GM18508 (cell line): ENCODE measurements at regions not wholly inside any gene's neighbourhood (a gene's known extent, or its start where the extent isn't known, plus 50 kb on each side); places are given as distances from the start of the nearest gene placed in this dataset.
"Not testable (repeated sequence)": the region's sequence is repeated elsewhere in the genome, so short reads cannot be mapped to it uniquely, and the experiment has no call there.

ENCODE experiments used
- ATAC-seq: cut with Tn5 transposase; IDR thresholded peaks from one replicate; pipeline ENCODE4 v1.9.1; 2021; ENCODE audit warnings: moderate number of reproducible peaks; ENCODE audit not compliant: insufficient read depth, unreplicated experiment

- no peak for ATAC-seq
Measured at GRCh38 chr10:8636371-8636770, 581.9 kb downstream of the GATA3 start.

GRCh38 chr10:8637640-8638039 is 583.2 kb downstream of the GATA3 start:
- ATAC-seq: no peak

- no peak for ATAC-seq
Measured at GRCh38 chr10:8638088-8638672, 583.7 kb downstream of the GATA3 start.

GRCh38 chr10:8639486-8640185 is 585.1 kb downstream of the GATA3 start:
- ATAC-seq: no peak

GRCh38 chr10:8640301-8640700 is 585.8 kb downstream of the GATA3 start:
- ATAC-seq: no peak

GRCh38 chr10:8640878-8641277 is 586.4 kb downstream of the GATA3 start:
- ATAC-seq: no peak

- ATAC-seq: no peak
Measured at GRCh38 chr10:8656261-8656660, 601.8 kb downstream of the GATA3 start.

GRCh38 chr10:8659982-8660381 is 605.5 kb downstream of the GATA3 start:
- no peak for ATAC-seq

- no peak for ATAC-seq
Measured at GRCh38 chr10:8661886-8662285, 607.4 kb downstream of the GATA3 start.

- no peak for ATAC-seq
Measured at GRCh38 chr10:8663131-8663530, 608.6 kb downstream of the GATA3 start.

- ATAC-seq: no peak
Measured at GRCh38 chr10:8665322-8665721, 610.8 kb downstream of the GATA3 start.

GRCh38 chr10:8670461-8670860 is 616.0 kb downstream of the GATA3 start:
- no peak for ATAC-seq

- ATAC-seq: no peak
Measured at GRCh38 chr10:8674230-8674629, 619.7 kb downstream of the GATA3 start.

- no peak for ATAC-seq
Measured at GRCh38 chr10:8677642-8678041, 623.2 kb downstream of the GATA3 start.

- not testable (repeated sequence) for ATAC-seq
Measured at GRCh38 chr10:8684916-8685315, 630.4 kb downstream of the GATA3 start.

GRCh38 chr10:8688881-8689280 is 634.4 kb downstream of the GATA3 start:
- ATAC-seq: no peak

GRCh38 chr10:8691498-8692017 is 637.1 kb downstream of the GATA3 start:
- no peak for ATAC-seq

- not testable (repeated sequence) for ATAC-seq
Measured at GRCh38 chr10:8693635-8694034, 639.1 kb downstream of the GATA3 start.

GRCh38 chr10:8696746-8697145 is 642.3 kb downstream of the GATA3 start:
- no peak for ATAC-seq

- ATAC-seq: no peak
Measured at GRCh38 chr10:8700689-8701088, 646.2 kb downstream of the GATA3 start.

GRCh38 chr10:8702181-8702580 is 647.7 kb downstream of the GATA3 start:
- no peak for ATAC-seq

- no peak for ATAC-seq
Measured at GRCh38 chr10:8705415-8705814, 650.9 kb downstream of the GATA3 start.
